Left lung (tissue), 4 donors: ENCODE measurements at regions not wholly inside any gene's neighbourhood (a gene's known extent, or its start where the extent isn't known, plus 50 kb on each side); places are given as distances from the start of the nearest gene placed in this dataset.

Source experiments
- ATAC-seq: fragments of 200-7000 bp; cut with Tn5 transposase; one replicate; pipeline ENCODE4 v1.9.1; 2020; ENCODE audit warnings: moderate library complexity
- DNase-seq, 4 donors: peaks; one replicate each; pipeline ENCODE4 v3.0.0-alpha.2; 2013 to 2020
- H3K27ac ChIP-seq, 2 donors: fragments of 200-600 bp; sonication (generic) in 1 of 2; one replicate each; pipeline versions ENCODE4 v1.5.0 to v1.8.0; 2020 to 2021
- H3K27me3 ChIP-seq, 2 donors: fragments of 200-600 bp; sonication (generic) in 1 of 2; one replicate each; pipeline versions ENCODE4 v1.5.0 to v1.8.0; 2020 to 2021
- H3K36me3 ChIP-seq, 2 donors: fragments of 200-600 bp; sonication (generic) in 1 of 2; one replicate each; pipeline versions ENCODE4 v1.5.0 to v1.8.0; 2020 to 2021
- H3K4me1 ChIP-seq, 2 donors: fragments of 200-600 bp; one replicate each; pipeline ENCODE4 v1.8.0; 2021
- H3K4me3 ChIP-seq, 2 donors: fragments of 200-600 bp; sonication (generic) in 1 of 2; one replicate each; pipeline versions ENCODE4 v1.5.0 to v1.8.0; 2020 to 2021; ENCODE audit warnings: mild to moderate bottlenecking in 1 of 2
- H3K9me3 ChIP-seq, 2 donors: fragments of 200-600 bp; sonication (generic) in 1 of 2; one replicate each; pipeline versions ENCODE4 v1.5.0 to v1.8.0; 2020 to 2021
- intact Hi-C, 2 donors: fragments of 100-400 bp; cut with DNase I; formaldehyde crosslinking; loops; one replicate each; pipeline versions ENCODE4 v1.11.2 to v1.14.2; 2022
- TF ChIP-seq, protein P1 (sequence below), 2 donors: fragments of 200-600 bp; sonication (generic) in 1 of 2; IDR thresholded peaks; one replicate each; pipeline versions ENCODE4 v1.5.0 to v1.8.0; 2021; ENCODE audit warnings: antibody characterized with exemption in 2 of 2
- donor health status: DM: no; HTN: yes; CAD: no.
- donor health status: DM: no; HTN: no; CAD: no.

DNA sequence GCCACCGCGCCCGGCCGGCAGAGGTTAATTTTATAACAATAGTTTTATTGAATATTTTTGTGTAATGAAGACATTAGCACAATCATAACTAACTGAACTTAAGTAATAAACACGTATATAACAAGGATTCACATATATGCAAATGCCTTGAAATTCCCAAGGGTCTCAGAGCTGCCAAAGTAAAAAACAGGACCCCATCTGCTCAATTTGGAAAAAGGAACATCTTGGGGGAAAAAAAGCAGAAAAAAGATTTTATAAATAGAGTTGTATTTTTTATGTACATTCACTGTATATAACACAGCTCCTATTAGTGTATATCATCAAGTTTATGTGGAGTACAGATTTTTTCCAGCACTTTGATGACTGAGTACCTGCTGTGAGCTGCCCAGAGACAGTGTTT is 366.7 kb downstream of the BRINP1 start:
- Histone ChIP-seq H3K27me3 (no peaks in the 10 kb centered on the region), H3K36me3 (no peaks in the 10 kb centered on the region), H3K4me3 (no peak overlapping the region), H3K4me1 (peaks cover 0 to 5% of the 10 kb centered on the region in 2 donors), H3K9me3 (no peaks in the 10 kb centered on the region), H3K27ac (no peak overlapping the region)
- ATAC-seq (no peak), DNase-seq (no peak)
- intact Hi-C loops, result no loop called here
- TF ChIP-seq, protein P1, sequence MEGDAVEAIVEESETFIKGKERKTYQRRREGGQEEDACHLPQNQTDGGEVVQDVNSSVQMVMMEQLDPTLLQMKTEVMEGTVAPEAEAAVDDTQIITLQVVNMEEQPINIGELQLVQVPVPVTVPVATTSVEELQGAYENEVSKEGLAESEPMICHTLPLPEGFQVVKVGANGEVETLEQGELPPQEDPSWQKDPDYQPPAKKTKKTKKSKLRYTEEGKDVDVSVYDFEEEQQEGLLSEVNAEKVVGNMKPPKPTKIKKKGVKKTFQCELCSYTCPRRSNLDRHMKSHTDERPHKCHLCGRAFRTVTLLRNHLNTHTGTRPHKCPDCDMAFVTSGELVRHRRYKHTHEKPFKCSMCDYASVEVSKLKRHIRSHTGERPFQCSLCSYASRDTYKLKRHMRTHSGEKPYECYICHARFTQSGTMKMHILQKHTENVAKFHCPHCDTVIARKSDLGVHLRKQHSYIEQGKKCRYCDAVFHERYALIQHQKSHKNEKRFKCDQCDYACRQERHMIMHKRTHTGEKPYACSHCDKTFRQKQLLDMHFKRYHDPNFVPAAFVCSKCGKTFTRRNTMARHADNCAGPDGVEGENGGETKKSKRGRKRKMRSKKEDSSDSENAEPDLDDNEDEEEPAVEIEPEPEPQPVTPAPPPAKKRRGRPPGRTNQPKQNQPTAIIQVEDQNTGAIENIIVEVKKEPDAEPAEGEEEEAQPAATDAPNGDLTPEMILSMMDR (IDR thresholded peaks at IDR 0.05), result no peak

DNA sequence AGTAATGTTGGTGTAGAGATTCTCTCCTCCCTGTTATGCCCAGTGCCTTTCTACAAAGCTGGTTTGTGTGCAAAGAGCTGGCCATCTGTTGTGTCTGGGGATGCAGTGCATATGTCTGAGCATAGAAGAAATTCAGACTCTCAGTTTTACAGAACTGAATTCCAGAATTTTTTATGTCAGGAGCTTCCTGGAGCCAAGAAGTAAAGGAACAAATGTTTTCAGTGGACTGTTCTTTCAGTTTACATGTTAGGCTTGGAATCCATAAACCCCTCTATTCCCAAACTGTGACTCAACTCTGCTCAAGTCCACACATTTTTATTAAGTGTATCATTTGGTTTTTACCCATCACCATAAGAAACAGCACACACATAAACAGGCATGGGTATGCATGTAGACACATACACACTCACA is 366.0 kb downstream of the BRINP1 start:
- H3K27me3 ChIP-seq, result no peaks in the 10 kb centered on the region
- intact Hi-C loops, result no loop called here
- H3K27ac ChIP-seq, result no peak overlapping the region
- TF ChIP-seq, protein P1 (IDR thresholded peaks at IDR 0.05), result no peak
- ATAC-seq (peak; percentile 17), DNase-seq (no peak)
- H3K9me3 ChIP-seq, result no peaks in the 10 kb centered on the region
- no peak overlapping the region for H3K4me3 ChIP-seq
- H3K4me1 ChIP-seq, result peaks cover 0 to 5% of the 10 kb centered on the region in 2 donors
- no peaks in the 10 kb centered on the region for H3K36me3 ChIP-seq

DNA sequence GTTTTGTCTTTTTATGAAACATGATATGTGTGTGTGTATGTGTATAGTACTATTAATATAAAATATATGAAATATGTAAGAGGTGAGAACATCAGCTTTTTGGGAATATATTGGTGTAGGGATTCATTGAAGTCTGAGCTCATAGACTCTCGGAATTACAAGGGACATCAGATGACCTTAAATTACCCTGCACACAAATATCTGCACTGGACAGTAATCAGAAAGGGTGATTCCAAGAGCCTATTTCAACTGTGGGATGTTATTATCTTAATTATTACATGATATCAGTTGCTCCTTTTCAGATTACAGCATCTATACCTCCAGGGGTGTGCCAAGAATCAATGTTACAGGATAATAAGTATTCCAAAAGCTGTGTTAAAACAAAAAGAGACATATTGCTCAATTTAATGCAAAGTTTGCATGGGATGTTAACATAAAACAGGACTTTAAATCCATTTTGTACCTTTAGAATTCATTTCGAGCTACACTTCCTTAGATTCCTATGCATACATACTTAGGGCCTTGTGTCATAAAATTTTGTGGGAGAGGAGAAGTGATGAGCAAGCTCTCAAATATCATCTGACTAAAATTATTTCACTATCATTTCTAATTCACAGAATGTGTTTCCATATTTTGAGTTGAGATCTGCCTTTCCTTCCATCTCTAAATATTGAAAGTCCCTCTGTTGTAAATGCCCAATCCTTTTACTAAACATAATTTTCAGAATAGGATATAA is 365.2 kb downstream of the BRINP1 start:
- TF ChIP-seq, protein P1 (IDR thresholded peaks at IDR 0.05), result no peak
- no peak for ATAC-seq
- Histone ChIP-seq H3K36me3 (no peaks in the 10 kb centered on the region), H3K27me3 (no peaks in the 10 kb centered on the region), H3K4me3 (no peak overlapping the region), H3K4me1 (peaks cover 0 to 5% of the 10 kb centered on the region in 2 donors), H3K27ac (peak overlapping the region in 1 of 2 donors; percentile 21), H3K9me3 (no peaks in the 10 kb centered on the region)
- intact Hi-C loops, result no loop called here
- no peak for DNase-seq

DNA sequence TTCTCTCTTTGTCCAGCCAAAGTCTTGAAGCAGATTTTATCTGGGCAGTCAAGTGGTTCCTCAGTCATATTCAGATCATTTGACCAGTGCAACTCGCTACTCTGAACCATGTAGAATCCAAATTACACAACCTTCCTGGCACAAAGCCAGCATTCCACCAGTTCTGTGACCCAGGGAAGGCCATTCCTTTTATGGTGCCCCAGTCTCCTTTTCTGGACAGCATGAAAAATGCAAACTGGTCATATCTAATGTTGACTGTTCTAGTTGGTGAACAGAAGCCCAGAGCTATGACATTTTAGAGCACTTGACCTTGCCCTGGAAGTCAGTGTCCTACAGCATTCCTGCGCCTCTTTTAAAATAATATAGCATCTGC is 364.6 kb downstream of the BRINP1 start:
- peak in 1 of 4 donors; percentile 43 for DNase-seq
- peak; percentile 81 for ATAC-seq
- Histone ChIP-seq H3K4me1 (peaks cover 0 to 5% of the 10 kb centered on the region in 2 donors), H3K9me3 (no peaks in the 10 kb centered on the region), H3K36me3 (no peaks in the 10 kb centered on the region), H3K27me3 (no peaks in the 10 kb centered on the region), H3K27ac (peak overlapping the region in 1 of 2 donors; percentile 21), H3K4me3 (no peak overlapping the region)
- intact Hi-C loops, result no loop called here
- TF ChIP-seq, protein P1 (IDR thresholded peaks at IDR 0.05), result no peak

DNA sequence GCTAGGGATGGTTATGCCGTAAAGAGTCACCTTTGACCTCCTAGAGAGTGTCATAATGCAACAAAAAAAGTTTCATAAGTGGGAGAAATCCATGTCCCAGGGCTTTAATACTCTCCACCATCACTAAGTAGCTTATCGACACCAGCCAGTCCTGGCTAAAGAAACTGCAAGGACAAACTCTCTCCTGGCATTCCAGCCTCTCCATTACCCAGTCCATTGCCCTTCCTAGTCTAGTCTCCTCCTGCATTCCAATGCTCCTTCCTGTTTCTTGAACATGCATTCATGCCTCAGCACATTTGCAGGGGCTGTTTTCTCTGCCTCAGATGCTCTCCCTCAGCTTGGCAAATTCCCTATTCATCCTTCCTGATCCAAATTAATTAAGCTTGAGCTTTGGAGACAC is 364.1 kb downstream of the BRINP1 start:
- no peaks in the 10 kb centered on the region for H3K27me3 ChIP-seq
- peaks cover 0 to 5% of the 10 kb centered on the region in 2 donors for H3K4me1 ChIP-seq
- no peak for DNase-seq
- TF ChIP-seq, protein P1 (IDR thresholded peaks at IDR 0.05), result no peak
- peak overlapping the region; percentile 21 to 45 for H3K27ac ChIP-seq
- ATAC-seq, result peak; percentile 6
- no peak overlapping the region for H3K4me3 ChIP-seq
- no peaks in the 10 kb centered on the region for H3K36me3 ChIP-seq
- intact Hi-C loops, result no loop called here
- no peaks in the 10 kb centered on the region for H3K9me3 ChIP-seq
